ENCODE measurements at regions not wholly inside any gene's neighbourhood (a gene's known extent, or its start where the extent isn't known, plus 50 kb on each side); places are given as distances from the start of the nearest gene placed in this dataset.

DNA sequence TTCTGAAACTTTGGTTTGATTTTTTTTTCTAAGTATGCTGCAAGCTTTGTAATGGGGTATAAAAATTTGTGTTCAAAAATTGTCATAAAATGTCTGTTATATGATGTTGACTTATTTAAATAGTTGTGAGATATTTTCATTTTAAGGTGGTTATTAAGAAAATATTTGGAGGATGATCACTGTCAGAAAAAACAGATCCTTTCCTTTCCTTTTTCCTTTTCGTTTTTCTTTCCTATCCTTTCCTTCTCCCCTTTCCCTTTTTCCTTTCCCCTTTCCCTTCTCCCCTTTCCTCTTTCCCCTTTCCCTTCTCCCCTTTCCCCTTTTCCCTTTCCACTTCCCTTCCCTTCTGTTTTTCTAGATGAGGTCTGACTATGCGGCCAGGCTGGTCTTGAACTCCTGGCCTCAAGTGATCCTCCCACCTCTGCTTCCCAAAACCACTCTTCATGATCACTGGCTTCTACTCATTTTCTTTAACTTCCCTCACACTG is 640.5 kb downstream of the PLCL1 start:
- TF ChIP-seq POLR2A (IDR thresholded peaks at IDR 0.05; ENCODE audit: low read length): no peak
- TF ChIP-seq GATA1 (IDR thresholded peaks at IDR 0.05; ENCODE audit: low read depth, low read length): no peak
